GM10266 (cell line): ENCODE measurements at regions not wholly inside any gene's neighbourhood (a gene's known extent, or its start where the extent isn't known, plus 50 kb on each side); places are given as distances from the start of the nearest gene placed in this dataset.

Experiments
- DNase-seq: peaks from one replicate; pipeline ENCODE4 v3.0.0; 2012; ENCODE audit errors: extremely low spot score
- TF ChIP-seq, protein P1 (sequence below): IDR thresholded peaks from 2 replicates; pipeline ENCODE4 v1.5.1; 2012; ENCODE audit warnings: mild to moderate bottlenecking, low read depth; ENCODE audit not compliant: control insufficient read depth, insufficient read depth; ENCODE audit errors: missing control alignments

DNA sequence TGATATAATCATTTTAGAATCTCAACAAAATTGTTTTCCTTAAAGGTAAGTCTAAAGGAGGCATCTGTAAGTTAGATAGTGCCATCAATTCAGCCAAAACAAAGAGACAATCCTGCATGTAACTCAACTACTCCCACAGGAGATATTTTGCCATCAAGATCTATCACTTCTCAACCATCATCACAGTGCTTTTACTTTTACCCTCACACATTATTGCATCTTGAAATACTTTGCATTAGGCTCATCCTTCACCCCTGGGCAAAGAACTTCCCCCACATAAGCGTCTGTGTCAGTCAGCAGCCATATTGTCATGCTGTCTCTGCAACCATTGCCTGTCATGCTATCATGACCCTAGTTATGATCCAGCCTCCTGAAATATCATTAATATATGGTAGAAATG, 54.9 kb upstream of the NLGN1 start:
- no peak for DNase-seq
- TF ChIP-seq, protein P1, sequence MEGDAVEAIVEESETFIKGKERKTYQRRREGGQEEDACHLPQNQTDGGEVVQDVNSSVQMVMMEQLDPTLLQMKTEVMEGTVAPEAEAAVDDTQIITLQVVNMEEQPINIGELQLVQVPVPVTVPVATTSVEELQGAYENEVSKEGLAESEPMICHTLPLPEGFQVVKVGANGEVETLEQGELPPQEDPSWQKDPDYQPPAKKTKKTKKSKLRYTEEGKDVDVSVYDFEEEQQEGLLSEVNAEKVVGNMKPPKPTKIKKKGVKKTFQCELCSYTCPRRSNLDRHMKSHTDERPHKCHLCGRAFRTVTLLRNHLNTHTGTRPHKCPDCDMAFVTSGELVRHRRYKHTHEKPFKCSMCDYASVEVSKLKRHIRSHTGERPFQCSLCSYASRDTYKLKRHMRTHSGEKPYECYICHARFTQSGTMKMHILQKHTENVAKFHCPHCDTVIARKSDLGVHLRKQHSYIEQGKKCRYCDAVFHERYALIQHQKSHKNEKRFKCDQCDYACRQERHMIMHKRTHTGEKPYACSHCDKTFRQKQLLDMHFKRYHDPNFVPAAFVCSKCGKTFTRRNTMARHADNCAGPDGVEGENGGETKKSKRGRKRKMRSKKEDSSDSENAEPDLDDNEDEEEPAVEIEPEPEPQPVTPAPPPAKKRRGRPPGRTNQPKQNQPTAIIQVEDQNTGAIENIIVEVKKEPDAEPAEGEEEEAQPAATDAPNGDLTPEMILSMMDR = no peak

DNA sequence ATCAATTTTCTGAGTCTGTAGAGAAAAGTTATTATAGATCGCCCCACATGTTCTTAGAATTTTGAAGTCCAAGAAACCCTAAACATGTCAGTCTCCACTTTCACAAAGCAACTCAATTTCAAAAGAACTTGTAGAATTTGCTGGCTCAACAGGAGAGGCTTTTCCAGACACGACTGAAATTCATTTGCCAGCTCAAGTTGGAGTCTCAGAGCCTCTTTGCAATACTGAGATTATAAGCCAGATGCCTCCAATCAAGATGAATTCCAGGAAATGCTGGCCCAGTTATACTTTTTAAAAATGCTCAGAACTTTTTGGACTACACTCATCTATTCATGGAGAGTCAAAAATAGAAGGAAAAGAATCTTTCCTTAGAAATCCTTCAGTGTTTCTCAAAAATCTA, 56.9 kb upstream of the NLGN1 start:
- TF ChIP-seq, protein P1 = no peak
- DNase-seq = no peak

DNA sequence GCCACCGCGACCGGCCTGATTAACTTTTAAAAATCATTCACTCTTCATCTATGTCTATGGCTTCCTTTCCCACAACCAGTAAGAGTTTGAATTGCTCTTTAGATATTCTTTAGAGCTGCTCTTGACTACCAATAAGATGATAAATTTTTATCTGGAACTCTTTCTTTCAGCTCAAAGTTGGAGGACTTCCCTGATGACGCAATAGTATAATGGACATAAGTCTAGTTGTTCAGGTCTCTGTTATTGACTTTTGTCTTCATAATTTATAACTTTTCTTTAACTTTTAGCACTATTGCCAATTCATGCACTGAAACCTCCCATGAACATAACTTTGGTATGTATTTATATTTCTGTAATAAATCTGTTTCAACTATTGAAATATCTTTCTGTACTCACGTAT, 61.3 kb upstream of the NLGN1 start:
- no peak for DNase-seq
- TF ChIP-seq, protein P1 = no peak

DNA sequence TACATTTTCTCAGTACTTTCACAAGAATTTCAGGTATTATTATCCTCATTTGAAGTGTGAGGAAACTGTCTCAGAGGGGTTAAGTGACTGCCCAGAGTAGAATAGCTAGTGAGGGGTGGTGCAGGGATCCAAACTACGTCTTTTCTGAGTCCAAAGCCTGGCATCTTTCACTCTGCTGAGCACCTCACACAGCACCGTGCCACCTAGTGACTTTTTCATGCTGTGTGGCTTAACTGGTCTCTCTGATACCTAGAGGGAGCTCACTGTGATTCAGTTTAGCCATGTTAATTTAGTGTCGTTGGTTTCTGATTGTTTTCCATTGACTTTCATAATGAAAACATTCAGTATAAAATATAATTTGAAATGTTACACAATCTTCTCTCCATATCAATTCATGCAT, 91.4 kb upstream of the NLGN1 start:
- TF ChIP-seq, protein P1 = no peak

DNA sequence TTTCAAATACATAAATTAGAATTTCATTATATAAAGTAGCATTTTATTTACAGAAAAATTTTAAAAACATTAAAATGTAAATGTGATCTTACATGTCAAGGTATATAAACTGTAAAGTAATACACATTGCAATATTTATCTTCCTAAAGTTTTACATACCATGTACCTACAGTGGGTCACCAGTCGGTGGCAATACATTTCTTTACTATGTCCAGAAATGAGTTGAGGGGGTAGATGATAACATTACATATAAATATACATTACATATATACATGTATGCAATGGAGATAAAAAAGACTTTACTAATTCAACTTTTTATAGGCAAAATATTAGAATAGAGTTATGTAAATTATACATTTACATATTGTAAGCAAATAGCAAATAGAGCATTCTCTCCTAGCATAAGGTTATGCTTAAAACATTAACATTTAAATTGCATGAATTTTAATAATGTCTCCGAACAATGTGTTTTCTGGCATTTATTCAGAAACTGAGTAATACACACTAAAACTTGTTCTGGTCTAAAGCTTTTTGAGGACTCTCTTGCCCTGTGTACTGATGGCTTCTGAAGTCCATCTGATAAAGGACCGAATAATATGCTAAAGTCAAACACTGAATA, 93.3 kb upstream of the NLGN1 start:
- TF ChIP-seq, protein P1 = no peak

More for the DNA sequence above, 91.4 kb upstream of the NLGN1 start:
- no peak for DNase-seq

DNA sequence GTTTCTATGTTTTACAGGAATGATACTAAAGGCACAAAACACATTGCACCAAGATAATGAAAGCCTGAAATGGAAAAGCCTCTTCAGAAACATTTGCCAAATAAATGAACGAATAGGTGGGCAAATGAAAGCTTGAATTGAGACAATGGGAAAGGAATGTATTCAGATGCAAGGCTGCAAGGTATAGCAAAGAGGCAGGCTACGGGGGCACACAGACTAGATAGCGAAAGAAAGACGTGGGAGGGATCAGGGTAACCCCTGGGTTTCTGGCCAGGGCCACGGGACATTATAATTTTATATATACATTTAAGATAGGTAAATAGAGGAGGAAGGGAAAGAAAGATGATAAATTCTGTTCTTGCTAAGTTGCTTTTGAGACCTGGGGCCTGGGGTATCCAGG, 95.9 kb upstream of the NLGN1 start:
- no peak for DNase-seq
- TF ChIP-seq, protein P1 = no peak

More for the DNA sequence above, 93.3 kb upstream of the NLGN1 start:
- DNase-seq = no peak

DNA sequence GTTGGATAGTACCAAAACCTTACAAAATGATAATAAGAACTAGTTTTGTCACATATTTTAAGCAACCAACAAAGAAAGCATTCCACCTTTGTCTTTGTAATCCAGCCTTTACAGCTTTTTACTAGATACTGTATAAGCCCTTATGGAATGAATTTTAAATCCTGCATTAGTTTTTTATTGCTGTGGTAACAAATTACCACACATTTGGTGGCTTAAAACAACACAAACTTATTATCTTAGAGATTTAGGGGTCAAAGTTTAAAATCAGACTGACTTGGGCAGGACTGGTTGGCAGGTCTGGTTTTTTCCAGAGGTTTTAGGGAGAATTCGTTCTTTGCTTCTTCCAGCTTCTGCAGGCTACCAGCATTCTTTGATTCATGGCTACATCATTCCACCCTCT, 108.5 kb upstream of the NLGN1 start:
- TF ChIP-seq, protein P1 = no peak
- DNase-seq = no peak
